Gastroesophageal sphincter (tissue), 4 donors: ENCODE measurements at regions not wholly inside any gene's neighbourhood (a gene's known extent, or its start where the extent isn't known, plus 50 kb on each side); places are given as distances from the start of the nearest gene placed in this dataset.

ENCODE experiments used
- ATAC-seq: fragments of 150-250 bp; one replicate; pipeline ENCODE4 v1.9.1; 2016; ENCODE audit warnings: mild to moderate bottlenecking, moderate library complexity
- H3K27ac ChIP-seq, 4 donors: fragments of 200-600 bp; sonication (generic) in 3 of 4; 1 replicate in 3 of 4; 2 replicates in 1 of 4; pipeline ENCODE4 v1.5.1; 2016 to 2019
- H3K27me3 ChIP-seq: fragments of 200-600 bp; sonication (generic); one replicate; pipeline ENCODE4 v1.5.1; 2019
- H3K36me3 ChIP-seq, 2 donors: fragments of 200-600 bp; sonication (generic); one replicate each; pipeline ENCODE4 v1.5.1; 2019; ENCODE audit warnings: control low read depth in 1 of 2
- H3K4me1 ChIP-seq, 3 donors: fragments of 200-600 bp; sonication (generic); 1 replicate in 2 of 3; 2 replicates in 1 of 3; pipeline ENCODE4 v1.5.1; 2016 to 2019; ENCODE audit warnings: control low read depth in 2 of 3
- H3K4me3 ChIP-seq, 2 donors: fragments of 200-600 bp; sonication (generic); one replicate each; pipeline ENCODE4 v1.5.1; 2019; ENCODE audit warnings: mild to moderate bottlenecking in 1 of 2, moderate library complexity in 1 of 2
- H3K9me3 ChIP-seq, 3 donors: fragments of 200-600 bp; sonication (generic); one replicate each; pipeline ENCODE4 v1.5.1; 2017 to 2019; ENCODE audit warnings: control low read depth in 2 of 3
- CTCF ChIP-seq, 4 experiments: fragments of 200-600 bp in 2 of 4; fragments of 450-650 bp in 2 of 4; sonication (generic) in 1 of 4; IDR thresholded peaks; one replicate each; pipeline ENCODE4 v1.5.1; 2017 to 2019; ENCODE audit warnings: antibody characterized with exemption in 4 of 4, mild to moderate bottlenecking in 2 of 4, moderate library complexity in 2 of 4
- EP300 ChIP-seq: sonication (generic); formaldehyde crosslinking; IDR thresholded peaks from one replicate; pipeline ENCODE4 v1.6.1; 2017; ENCODE audit warnings: antibody characterized with exemption, mild to moderate bottlenecking
- POLR2A ChIP-seq, 2 donors: fragments of 450-650 bp; IDR thresholded peaks; one replicate each; pipeline ENCODE4 v1.6.1; 2017; ENCODE audit warnings: antibody characterized with exemption in 2 of 2, mild to moderate bottlenecking in 2 of 2, moderate library complexity in 1 of 2
- POLR2AphosphoS5 ChIP-seq: sonication (generic); formaldehyde crosslinking; IDR thresholded peaks from one replicate; pipeline ENCODE4 v1.6.1; 2017; ENCODE audit warnings: antibody characterized with exemption
- WGBS, 2 donors: methylation state at CpG; one replicate each; pipeline ENCODE4 v1.1.5; 2018; ENCODE audit warnings: low coverage in 1 of 2; 5-methylcytosine and 5-hydroxymethylcytosine counted together

- no peak for TF ChIP-seq CTCF (IDR thresholded peaks at IDR 0.05)
- no peak for TF ChIP-seq POLR2AphosphoS5
- no peak for TF ChIP-seq POLR2A (IDR thresholded peaks at IDR 0.05)
- no peak for TF ChIP-seq EP300
- H3K36me3 ChIP-seq: no peaks in the 10 kb centered on the region
- H3K27ac ChIP-seq: no peak overlapping the region
- H3K4me3 ChIP-seq: no peak overlapping the region
- WGBS, 2 donors: 29% methylated on average over 10 of the region's 10 CpGs
- no peaks in the 10 kb centered on the region for H3K4me1 ChIP-seq
- no peaks in the 10 kb centered on the region for H3K9me3 ChIP-seq
- ATAC-seq: no peak
- H3K27me3 ChIP-seq: peaks cover 19% of the 10 kb centered on the region
Observed at GRCh38 chr2:58900246-58901027, 659.3 kb upstream of the FANCL start.

- Histone ChIP-seq H3K27ac (no peak overlapping the region), H3K36me3 (no peaks in the 10 kb centered on the region), H3K9me3 (no peaks in the 10 kb centered on the region), H3K27me3 (peaks cover 19% of the 10 kb centered on the region), H3K4me3 (no peak overlapping the region), H3K4me1 (no peaks in the 10 kb centered on the region)
- 57 to 70% methylated on average over 6 of the region's 6 CpGs for WGBS, 2 donors
- no peak for ATAC-seq
- no peak for TF ChIP-seq POLR2A (IDR thresholded peaks at IDR 0.05)
- no peak for TF ChIP-seq EP300
- TF ChIP-seq POLR2AphosphoS5: no peak
- no peak for TF ChIP-seq CTCF (IDR thresholded peaks at IDR 0.05)
Observed at GRCh38 chr2:58899692-58900091, 658.6 kb upstream of the FANCL start.

GRCh38 chr2:58896638-58897037, 655.5 kb upstream of the FANCL start:
- ATAC-seq: no peak
- no peaks in the 10 kb centered on the region for H3K4me1 ChIP-seq
- no peaks in the 10 kb centered on the region for H3K9me3 ChIP-seq
- H3K4me3 ChIP-seq: no peak overlapping the region
- TF ChIP-seq POLR2A (IDR thresholded peaks at IDR 0.05): no peak
- TF ChIP-seq CTCF (IDR thresholded peaks at IDR 0.05): no peak
- no peak for TF ChIP-seq EP300
- TF ChIP-seq POLR2AphosphoS5: no peak
- H3K27ac ChIP-seq: no peak overlapping the region
- no peaks in the 10 kb centered on the region for H3K36me3 ChIP-seq
- H3K27me3 ChIP-seq: peaks cover 19% of the 10 kb centered on the region
- WGBS, 2 donors: 30 to 43% methylated on average over 3 of the region's 3 CpGs

GRCh38 chr2:58895857-58896256, 654.7 kb upstream of the FANCL start:
- WGBS, 2 donors: 68 to 77% methylated on average over 2 to 4 of the region's 4 CpGs
- Histone ChIP-seq H3K36me3 (no peaks in the 10 kb centered on the region), H3K27ac (no peak overlapping the region), H3K4me3 (no peak overlapping the region), H3K9me3 (no peaks in the 10 kb centered on the region), H3K4me1 (no peaks in the 10 kb centered on the region), H3K27me3 (peaks cover 13% of the 10 kb centered on the region)
- no peak for ATAC-seq
- TF ChIP-seq CTCF (IDR thresholded peaks at IDR 0.05) (no peak), POLR2A (IDR thresholded peaks at IDR 0.05) (no peak), EP300 (no peak), POLR2AphosphoS5 (no peak)

GRCh38 chr2:58893656-58894351, 652.7 kb upstream of the FANCL start:
- H3K4me3 ChIP-seq: no peak overlapping the region
- no peak for TF ChIP-seq EP300
- TF ChIP-seq CTCF (IDR thresholded peaks at IDR 0.05): no peak
- no peak for TF ChIP-seq POLR2A (IDR thresholded peaks at IDR 0.05)
- TF ChIP-seq POLR2AphosphoS5: no peak
- ATAC-seq: no peak
- no peak overlapping the region for H3K27ac ChIP-seq
- H3K4me1 ChIP-seq: no peaks in the 10 kb centered on the region
- no peaks in the 10 kb centered on the region for H3K9me3 ChIP-seq
- H3K27me3 ChIP-seq: no peaks in the 10 kb centered on the region
- 50 to 71% methylated on average over 14 of the region's 14 CpGs for WGBS, 2 donors
- no peaks in the 10 kb centered on the region for H3K36me3 ChIP-seq
